ENCODE measurements at regions not wholly inside any gene's neighbourhood (a gene's known extent, or its start where the extent isn't known, plus 50 kb on each side); places are given as distances from the start of the nearest gene placed in this dataset.

DNA sequence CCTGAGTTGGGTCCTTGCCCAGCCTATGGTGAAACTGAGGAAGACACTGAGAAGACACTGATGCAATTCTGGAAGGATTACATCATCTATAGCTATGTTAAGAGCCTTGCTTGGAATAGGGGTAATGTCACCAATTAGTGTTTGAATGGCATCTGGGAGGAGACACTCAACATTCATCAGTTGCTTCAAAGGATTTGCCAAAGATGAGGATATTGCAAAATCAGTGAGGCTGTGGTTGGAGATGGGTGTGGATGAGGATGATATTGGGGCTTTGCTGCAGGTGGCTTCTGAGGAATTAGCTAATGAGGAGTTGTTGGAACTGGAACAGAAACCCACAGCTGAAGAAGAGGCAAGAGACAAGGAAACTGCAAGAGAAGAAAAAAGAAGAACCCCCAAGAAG is 146.7 kb upstream of the SP4 start:
- intact Hi-C loops (cut with DNase I; ENCODE audit: low total_unique reads), result no loop called here
- H3K9me3 ChIP-seq, result no peaks in the 10 kb centered on the region
- DNase-seq (ENCODE audit: low spot score in 2 of 2), result no peak
- no peaks in the 10 kb centered on the region for H3K27me3 ChIP-seq
- no peak overlapping the region for H3K4me3 ChIP-seq
- H3K36me3 ChIP-seq, result no peaks in the 10 kb centered on the region
- no peak overlapping the region for H3K27ac ChIP-seq
- H3K4me1 ChIP-seq, result no peaks in the 10 kb centered on the region
- TF ChIP-seq POLR2AphosphoS5 (IDR thresholded peaks at IDR 0.05) (no peak), POLR2A (IDR thresholded peaks at IDR 0.05) (no peak)
- TF ChIP-seq, protein P1, sequence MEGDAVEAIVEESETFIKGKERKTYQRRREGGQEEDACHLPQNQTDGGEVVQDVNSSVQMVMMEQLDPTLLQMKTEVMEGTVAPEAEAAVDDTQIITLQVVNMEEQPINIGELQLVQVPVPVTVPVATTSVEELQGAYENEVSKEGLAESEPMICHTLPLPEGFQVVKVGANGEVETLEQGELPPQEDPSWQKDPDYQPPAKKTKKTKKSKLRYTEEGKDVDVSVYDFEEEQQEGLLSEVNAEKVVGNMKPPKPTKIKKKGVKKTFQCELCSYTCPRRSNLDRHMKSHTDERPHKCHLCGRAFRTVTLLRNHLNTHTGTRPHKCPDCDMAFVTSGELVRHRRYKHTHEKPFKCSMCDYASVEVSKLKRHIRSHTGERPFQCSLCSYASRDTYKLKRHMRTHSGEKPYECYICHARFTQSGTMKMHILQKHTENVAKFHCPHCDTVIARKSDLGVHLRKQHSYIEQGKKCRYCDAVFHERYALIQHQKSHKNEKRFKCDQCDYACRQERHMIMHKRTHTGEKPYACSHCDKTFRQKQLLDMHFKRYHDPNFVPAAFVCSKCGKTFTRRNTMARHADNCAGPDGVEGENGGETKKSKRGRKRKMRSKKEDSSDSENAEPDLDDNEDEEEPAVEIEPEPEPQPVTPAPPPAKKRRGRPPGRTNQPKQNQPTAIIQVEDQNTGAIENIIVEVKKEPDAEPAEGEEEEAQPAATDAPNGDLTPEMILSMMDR (IDR thresholded peaks at IDR 0.05), result no peak

DNA sequence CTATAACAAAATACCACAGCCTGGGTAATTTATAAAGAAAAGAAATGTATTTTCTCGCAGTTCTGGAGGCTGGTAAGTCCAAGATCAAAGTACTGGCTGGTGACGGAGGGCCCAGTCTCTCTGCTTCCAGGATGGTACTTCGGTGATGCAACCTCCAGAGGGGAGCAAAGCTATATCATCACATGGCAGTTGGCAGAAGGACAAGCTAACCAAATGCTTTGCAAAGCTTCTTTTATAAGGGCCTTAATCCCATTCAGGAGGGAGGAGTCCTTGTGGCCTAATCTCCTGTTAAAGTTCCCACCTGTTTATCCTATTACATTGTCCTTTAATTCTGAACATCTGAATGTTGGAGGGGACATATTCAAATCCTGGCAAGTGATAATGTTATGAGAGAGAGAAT is 134.1 kb upstream of the SP4 start:
- intact Hi-C loops (cut with DNase I; ENCODE audit: low total_unique reads), result no loop called here

DNA sequence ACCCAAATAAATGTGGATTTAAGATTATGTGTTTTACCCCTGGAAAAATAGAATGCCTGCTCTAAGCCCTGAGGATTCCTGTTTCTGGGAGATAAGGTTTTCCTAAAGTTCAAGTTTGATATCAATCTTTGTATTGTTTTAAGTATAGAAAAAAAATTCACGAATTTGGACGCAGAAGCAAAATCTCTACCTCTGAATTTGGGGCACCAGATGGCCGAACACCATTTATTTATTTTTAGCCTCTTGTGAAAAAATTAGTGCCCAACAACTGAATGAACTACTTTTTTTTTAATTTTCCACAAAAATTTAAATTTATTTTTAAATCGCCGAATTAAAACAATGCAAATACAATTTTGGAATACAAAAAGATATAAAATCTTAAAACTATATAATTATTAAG is 128.1 kb upstream of the SP4 start:
- Histone ChIP-seq H3K27me3 (peaks cover 0 to 5% of the 10 kb centered on the region in 2 donors), H3K4me1 (no peaks in the 10 kb centered on the region), H3K4me3 (no peak overlapping the region), H3K36me3 (no peaks in the 10 kb centered on the region), H3K9me3 (no peaks in the 10 kb centered on the region), H3K27ac (no peak overlapping the region)
- intact Hi-C loops (cut with DNase I; ENCODE audit: low total_unique reads), result no loop called here
- no peak for DNase-seq (ENCODE audit: low spot score in 2 of 2)
- TF ChIP-seq POLR2A (IDR thresholded peaks at IDR 0.05) (no peak), POLR2AphosphoS5 (IDR thresholded peaks at IDR 0.05) (no peak)
- TF ChIP-seq, protein P1 (IDR thresholded peaks at IDR 0.05), result no peak

More for the DNA sequence above, 134.1 kb upstream of the SP4 start:
- no peak for TF ChIP-seq POLR2AphosphoS5 (IDR thresholded peaks at IDR 0.05)
- TF ChIP-seq POLR2A (IDR thresholded peaks at IDR 0.05), result no peak
- TF ChIP-seq, protein P1 (IDR thresholded peaks at IDR 0.05), result no peak
- no peaks in the 10 kb centered on the region for H3K36me3 ChIP-seq
- H3K9me3 ChIP-seq, result no peaks in the 10 kb centered on the region
- H3K27me3 ChIP-seq, result peaks cover 0 to 4% of the 10 kb centered on the region in 2 donors
- DNase-seq (ENCODE audit: low spot score in 2 of 2), result no peak
- H3K4me3 ChIP-seq, result no peak overlapping the region
- H3K27ac ChIP-seq, result no peak overlapping the region
- no peaks in the 10 kb centered on the region for H3K4me1 ChIP-seq

DNA sequence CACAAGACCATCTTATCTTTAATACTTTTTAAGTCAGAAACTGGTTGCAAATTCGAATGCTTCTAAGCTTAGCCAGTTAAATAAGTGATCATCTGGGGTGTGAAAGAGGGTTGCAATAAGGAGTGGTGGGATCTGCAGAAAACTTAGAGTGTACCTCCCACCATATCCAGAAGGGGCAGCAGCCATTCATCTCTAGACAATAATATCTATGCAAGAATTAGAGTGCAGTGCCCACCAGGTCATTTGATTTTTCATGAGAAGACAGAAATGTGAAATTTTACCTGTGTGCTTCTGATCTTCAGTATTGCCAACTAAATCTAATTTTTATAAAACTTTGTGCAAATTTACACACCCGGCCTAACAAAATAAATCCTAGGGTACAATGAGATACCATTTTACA is 127.2 kb upstream of the SP4 start:
- Histone ChIP-seq H3K27me3 (peaks cover 0 to 5% of the 10 kb centered on the region in 2 donors), H3K36me3 (no peaks in the 10 kb centered on the region), H3K4me3 (no peak overlapping the region), H3K9me3 (no peaks in the 10 kb centered on the region), H3K4me1 (no peaks in the 10 kb centered on the region), H3K27ac (no peak overlapping the region)
- DNase-seq (ENCODE audit: low spot score in 2 of 2), result no peak
- TF ChIP-seq POLR2A (IDR thresholded peaks at IDR 0.05), result no peak
- TF ChIP-seq, protein P1 (IDR thresholded peaks at IDR 0.05), result no peak
- no peak for TF ChIP-seq POLR2AphosphoS5 (IDR thresholded peaks at IDR 0.05)
- intact Hi-C loops (cut with DNase I; ENCODE audit: low total_unique reads), result no loop called here

DNA sequence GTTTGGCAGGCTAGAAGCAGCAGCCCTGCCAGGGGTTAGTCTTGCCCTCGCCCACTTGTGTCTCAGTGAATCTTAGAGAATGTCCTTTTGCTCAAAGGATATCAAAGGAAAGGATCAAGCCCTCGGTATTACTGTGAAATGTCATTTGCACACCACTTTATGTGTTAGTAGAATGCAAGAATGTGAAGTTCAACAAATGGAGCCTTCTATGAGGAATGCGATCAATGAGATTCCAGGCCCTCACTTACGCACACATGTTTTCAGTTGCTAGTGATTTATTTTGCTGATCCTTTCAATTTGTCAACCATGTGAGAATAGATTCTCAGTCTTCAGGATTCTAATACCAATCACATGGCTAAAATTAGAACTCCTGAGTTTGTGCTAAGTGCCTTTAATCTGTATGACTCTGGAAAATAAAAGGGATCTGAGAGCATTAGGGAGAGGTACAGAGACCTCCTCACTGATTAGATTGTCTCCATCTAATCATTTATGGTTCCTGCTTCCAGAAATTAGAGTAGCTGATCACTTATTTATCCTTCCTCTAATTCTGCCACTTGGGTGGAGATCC is 123.0 kb upstream of the SP4 start:
- intact Hi-C loops (cut with DNase I; ENCODE audit: low total_unique reads), result no loop called here
- no peaks in the 10 kb centered on the region for H3K36me3 ChIP-seq
- TF ChIP-seq POLR2AphosphoS5 (IDR thresholded peaks at IDR 0.05) (no peak), POLR2A (IDR thresholded peaks at IDR 0.05) (no peak)
- TF ChIP-seq, protein P1 (IDR thresholded peaks at IDR 0.05), result no peak
- H3K27me3 ChIP-seq, result no peaks in the 10 kb centered on the region
- peaks cover 0 to 13% of the 10 kb centered on the region in 2 donors for H3K9me3 ChIP-seq
- no peak for DNase-seq (ENCODE audit: low spot score in 2 of 2)
- no peak overlapping the region for H3K27ac ChIP-seq
- no peaks in the 10 kb centered on the region for H3K4me1 ChIP-seq
- H3K4me3 ChIP-seq, result no peak overlapping the region
